ENCODE measurements at regions not wholly inside any gene's neighbourhood (a gene's known extent, or its start where the extent isn't known, plus 50 kb on each side); places are given as distances from the start of the nearest gene placed in this dataset.
"Not testable (repeated sequence)": the region's sequence is repeated elsewhere in the genome, so short reads cannot be mapped to it uniquely, and the experiment has no call there.

DNA sequence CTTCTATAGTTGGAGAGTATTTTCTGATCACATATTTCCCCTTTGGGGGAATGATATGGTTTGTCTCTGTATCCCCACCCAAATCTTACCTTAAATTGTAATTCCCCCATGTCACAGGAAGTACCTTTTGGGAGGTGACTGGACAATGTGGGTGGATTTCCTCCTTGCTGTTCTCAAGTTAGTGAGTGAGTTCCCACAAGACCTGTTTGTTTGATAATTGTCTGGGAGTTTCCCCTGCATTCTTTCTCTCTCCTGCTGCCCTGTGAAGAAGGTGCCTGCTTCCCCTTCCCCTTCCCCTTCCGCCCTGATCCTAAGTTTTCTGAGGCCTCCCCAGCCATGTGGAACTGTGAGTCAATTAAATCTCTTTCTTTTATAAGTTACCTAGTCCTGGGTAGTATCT, 222.7 kb upstream of the SLC39A10 start:
- ChIA-PET CTCF (no interaction called here), POLR2A (no interaction called here)
- dilution Hi-C loops (cut with MboI; ENCODE audit: extremely low pct_ligation_motif_present, low sequenced_read_pairs), result no loop called here
- Histone ChIP-seq H2AFZ (ENCODE audit: low read depth, low read length) (no peak overlapping the region), H3K9ac (replicated peaks; ENCODE audit: extremely low read depth, insufficient read depth, low read length) (no peak overlapping the region), H3K79me2 (ENCODE audit: control insufficient read depth, insufficient read depth, low read length) (no peaks in the 10 kb centered on the region), H4K20me1 (replicated peaks; ENCODE audit: control insufficient read depth, extremely low read depth, insufficient read depth, low read length) (no peaks in the 10 kb centered on the region), H3K9me3 (replicated peaks; ENCODE audit: control insufficient read depth, insufficient read depth, low read length) (no peaks in the 10 kb centered on the region), H3K9me1 (replicated peaks; ENCODE audit: control insufficient read depth, extremely low read depth, insufficient read depth, low read length) (no peaks in the 10 kb centered on the region), H3K27ac (ENCODE audit: insufficient read depth, low read depth, low read length) (no peak overlapping the region), H3K27me3 (ENCODE audit: control insufficient read depth in 2 of 2, insufficient read depth in 2 of 2, low read length in 2 of 2) (no peaks in the 10 kb centered on the region), H3K4me1 (ENCODE audit: control insufficient read depth, extremely low read depth, insufficient read depth, low read length) (no peaks in the 10 kb centered on the region), H3K4me3 (replicated peaks in 1 of 3; ENCODE audit: insufficient read depth in 1 of 3, low read depth in 1 of 3, low read length in 3 of 3) (no peak overlapping the region), H3K36me3 (ENCODE audit: control insufficient read depth in 2 of 2, extremely low read depth in 1 of 2, insufficient read depth in 2 of 2, low read length in 2 of 2) (no peaks in the 10 kb centered on the region), H3K4me2 (ENCODE audit: insufficient read depth, low read length) (no peak overlapping the region)
- DNase-seq (ENCODE audit: low read depth, low spot score), result no peak
- TF ChIP-seq EZH2 (IDR thresholded peaks at IDR 0.05; ENCODE audit: borderline replicate concordance, low read depth, low read length, severe bottlenecking) (no peak), POLR2AphosphoS5 (IDR thresholded peaks at IDR 0.05; ENCODE audit: insufficient read depth, low read depth, low read length) (no peak), JUN (IDR thresholded peaks at IDR 0.05; ENCODE audit: borderline replicate concordance, insufficient read depth, insufficient read length, low read depth) (no peak), POLR2A (IDR thresholded peaks at IDR 0.05; ENCODE audit: low read depth, low read length) (no peak), MYC (IDR thresholded peaks at IDR 0.05; ENCODE audit: low read depth, low read length) (no peak), FOS (IDR thresholded peaks at IDR 0.05; ENCODE audit: borderline replicate concordance, insufficient read depth, low read length) (no peak), GATA2 (IDR thresholded peaks at IDR 0.05; ENCODE audit: insufficient read depth, insufficient read length, low read depth, low read length) (no peak)
- TF ChIP-seq, protein P1, sequence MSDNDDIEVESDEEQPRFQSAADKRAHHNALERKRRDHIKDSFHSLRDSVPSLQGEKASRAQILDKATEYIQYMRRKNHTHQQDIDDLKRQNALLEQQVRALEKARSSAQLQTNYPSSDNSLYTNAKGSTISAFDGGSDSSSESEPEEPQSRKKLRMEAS (IDR thresholded peaks at IDR 0.05; ENCODE audit: insufficient read depth, insufficient read length), result no peak
- TF ChIP-seq, protein P2, sequence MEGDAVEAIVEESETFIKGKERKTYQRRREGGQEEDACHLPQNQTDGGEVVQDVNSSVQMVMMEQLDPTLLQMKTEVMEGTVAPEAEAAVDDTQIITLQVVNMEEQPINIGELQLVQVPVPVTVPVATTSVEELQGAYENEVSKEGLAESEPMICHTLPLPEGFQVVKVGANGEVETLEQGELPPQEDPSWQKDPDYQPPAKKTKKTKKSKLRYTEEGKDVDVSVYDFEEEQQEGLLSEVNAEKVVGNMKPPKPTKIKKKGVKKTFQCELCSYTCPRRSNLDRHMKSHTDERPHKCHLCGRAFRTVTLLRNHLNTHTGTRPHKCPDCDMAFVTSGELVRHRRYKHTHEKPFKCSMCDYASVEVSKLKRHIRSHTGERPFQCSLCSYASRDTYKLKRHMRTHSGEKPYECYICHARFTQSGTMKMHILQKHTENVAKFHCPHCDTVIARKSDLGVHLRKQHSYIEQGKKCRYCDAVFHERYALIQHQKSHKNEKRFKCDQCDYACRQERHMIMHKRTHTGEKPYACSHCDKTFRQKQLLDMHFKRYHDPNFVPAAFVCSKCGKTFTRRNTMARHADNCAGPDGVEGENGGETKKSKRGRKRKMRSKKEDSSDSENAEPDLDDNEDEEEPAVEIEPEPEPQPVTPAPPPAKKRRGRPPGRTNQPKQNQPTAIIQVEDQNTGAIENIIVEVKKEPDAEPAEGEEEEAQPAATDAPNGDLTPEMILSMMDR (IDR thresholded peaks at IDR 0.05; ENCODE audit: extremely low read depth in 1 of 2, insufficient read depth in 1 of 2, low read depth in 1 of 2, low read length in 2 of 2), result no peak
- BruUV-seq (replicated peaks), result no TSS peak
- intact Hi-C loops (cut with micrococcal nuclease), result no loop called here
- no peak for FAIRE-seq

DNA sequence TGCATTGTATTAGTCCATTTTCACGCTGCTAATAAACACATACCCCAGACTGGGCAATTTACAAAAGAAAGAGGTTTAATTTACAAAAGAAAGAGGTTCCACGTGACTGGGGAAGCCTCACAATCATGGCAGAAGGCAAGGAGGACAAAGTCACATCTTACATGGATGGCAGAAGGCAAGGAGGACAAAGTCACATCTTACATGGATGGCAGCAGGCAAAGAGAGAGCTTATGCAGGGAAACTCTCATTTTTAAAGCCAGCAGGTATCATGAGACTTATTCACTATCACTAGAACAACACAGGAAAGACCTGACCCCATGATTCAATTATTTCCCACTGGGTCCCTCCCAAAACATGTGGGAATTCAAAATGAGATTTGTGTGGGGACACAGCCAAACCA, 223.3 kb upstream of the SLC39A10 start:
- H3K4me3 ChIP-seq (replicated peaks in 1 of 3; ENCODE audit: insufficient read depth in 1 of 3, low read depth in 1 of 3, low read length in 3 of 3); DNase-seq (ENCODE audit: low read depth, low spot score); CTCF ChIA-PET; dilution Hi-C loops (cut with MboI; ENCODE audit: extremely low pct_ligation_motif_present, low sequenced_read_pairs); POLR2A ChIA-PET; H3K27me3 ChIP-seq (ENCODE audit: control insufficient read depth in 2 of 2, insufficient read depth in 2 of 2, low read length in 2 of 2); H3K9me3 ChIP-seq (replicated peaks; ENCODE audit: control insufficient read depth, insufficient read depth, low read length); H2AFZ ChIP-seq (ENCODE audit: low read depth, low read length); H4K20me1 ChIP-seq (replicated peaks; ENCODE audit: control insufficient read depth, extremely low read depth, insufficient read depth, low read length); H3K27ac ChIP-seq (ENCODE audit: insufficient read depth, low read depth, low read length); FAIRE-seq; H3K79me2 ChIP-seq (ENCODE audit: control insufficient read depth, insufficient read depth, low read length); H3K9me1 ChIP-seq (replicated peaks; ENCODE audit: control insufficient read depth, extremely low read depth, insufficient read depth, low read length); H3K36me3 ChIP-seq (ENCODE audit: control insufficient read depth in 2 of 2, extremely low read depth in 1 of 2, insufficient read depth in 2 of 2, low read length in 2 of 2); H3K4me2 ChIP-seq (ENCODE audit: insufficient read depth, low read length); BruUV-seq (replicated peaks); H3K4me1 ChIP-seq (ENCODE audit: control insufficient read depth, extremely low read depth, insufficient read depth, low read length); H3K9ac ChIP-seq (replicated peaks; ENCODE audit: extremely low read depth, insufficient read depth, low read length); intact Hi-C loops (cut with micrococcal nuclease): not testable (repeated sequence)

All from endothelial cell of umbilical vein (primary cell).